ENCODE measurements at regions not wholly inside any gene's neighbourhood (a gene's known extent, or its start where the extent isn't known, plus 50 kb on each side); places are given as distances from the start of the nearest gene placed in this dataset.

DNA sequence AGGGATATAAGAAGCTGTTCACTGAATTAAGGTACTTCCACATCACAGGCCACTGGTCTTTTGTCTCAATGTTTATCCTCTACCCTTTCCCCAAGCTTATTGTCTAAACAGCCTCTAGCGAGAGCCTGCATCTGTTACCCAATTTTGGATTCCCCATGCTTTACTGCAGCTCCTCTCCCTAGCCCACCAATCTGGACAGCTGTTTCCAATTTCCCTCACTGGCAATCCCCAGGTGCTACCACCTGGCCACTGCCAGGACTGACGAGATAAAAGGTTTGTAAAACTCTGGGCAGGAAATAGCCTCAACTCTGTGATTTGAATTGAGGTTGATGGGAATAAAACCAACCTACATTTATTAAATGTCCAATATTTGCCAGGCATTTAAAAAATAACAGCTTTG lies 58.0 kb upstream of the TEX9 start:
- TF ChIP-seq POLR2A (IDR thresholded peaks at IDR 0.05; ENCODE audit: low read depth, low read length): no peak
- no peak for TF ChIP-seq POLR2AphosphoS5 (IDR thresholded peaks at IDR 0.05; ENCODE audit: low read depth, low read length)
- TF ChIP-seq TAF1 (IDR thresholded peaks at IDR 0.05; ENCODE audit: borderline replicate concordance, low read depth, low read length): no peak

Measured in GM12892 (cell line).